HL-60 (cell line): ENCODE measurements at regions not wholly inside any gene's neighbourhood (a gene's known extent, or its start where the extent isn't known, plus 50 kb on each side); places are given as distances from the start of the nearest gene placed in this dataset.

Source experiments
- DNase-seq, 2 experiments: peaks; one replicate each; pipeline ENCODE4 v3.0.0-alpha.2; 2010 to 2020; ENCODE audit warnings: low read depth in 1 of 2, low spot score in 1 of 2
- H3K27ac ChIP-seq: fragments of 250-450 bp; sonication (Bioruptor Pico); replicated peaks from 2 replicates; pipeline ENCODE4 v1.5.1; 2020; ENCODE audit warnings: mild to moderate bottlenecking, moderate library complexity
- H3K27me3 ChIP-seq: fragments of 250-450 bp; sonication (Bioruptor Pico); 2 replicates; pipeline ENCODE4 v1.5.1; 2021; ENCODE audit warnings: mild to moderate bottlenecking, moderate library complexity; ENCODE audit not compliant: insufficient read depth, poor library complexity, severe bottlenecking
- H3K4me3 ChIP-seq: replicated peaks from 2 replicates; pipeline ENCODE4 v1.5.1; 2011; ENCODE audit warnings: mild to moderate bottlenecking, control low read depth, low read length; ENCODE audit not compliant: insufficient read depth
- CTCF ChIP-seq: IDR thresholded peaks from one replicate; pipeline ENCODE4 v1.5.1; 2011; ENCODE audit warnings: low read length, control low read depth, inconsistent platforms; ENCODE audit not compliant: insufficient read depth
- GABPA ChIP-seq: IDR thresholded peaks from 2 replicates; pipeline ENCODE4 v1.6.1; 2012; ENCODE audit warnings: low read depth
- POLR2AphosphoS5 ChIP-seq: IDR thresholded peaks from 2 replicates; pipeline ENCODE4 v1.6.1; 2012; ENCODE audit warnings: low read depth
- REST ChIP-seq: IDR thresholded peaks from 2 replicates; pipeline ENCODE4 v1.6.1; 2012; ENCODE audit warnings: low read depth; ENCODE audit not compliant: insufficient replicate concordance
- SPI1 ChIP-seq: IDR thresholded peaks from 2 replicates; pipeline ENCODE4 v1.6.1; 2012; ENCODE audit warnings: low read depth, mild to moderate bottlenecking, borderline replicate concordance

- no peak for DNase-seq
- TF ChIP-seq CTCF (no peak), SPI1 (no peak), GABPA (no peak), POLR2AphosphoS5 (no peak), REST (no peak)
- H3K27ac ChIP-seq, result no peak overlapping the region
- no peak overlapping the region for H3K4me3 ChIP-seq
- peaks cover 2% of the 10 kb centered on the region for H3K27me3 ChIP-seq
Measured at GRCh38 chr12:19954163-19954562, 414.2 kb upstream of the PDE3A start.

- no peak overlapping the region for H3K4me3 ChIP-seq
- H3K27me3 ChIP-seq, result no peaks in the 10 kb centered on the region
- no peak for TF ChIP-seq POLR2AphosphoS5
- no peak for TF ChIP-seq GABPA
- TF ChIP-seq CTCF, result no peak
- no peak for TF ChIP-seq SPI1
- TF ChIP-seq REST, result no peak
- no peak for DNase-seq
- H3K27ac ChIP-seq, result no peak overlapping the region
Measured at GRCh38 chr12:19957308-19958125, 410.8 kb upstream of the PDE3A start.

DNA sequence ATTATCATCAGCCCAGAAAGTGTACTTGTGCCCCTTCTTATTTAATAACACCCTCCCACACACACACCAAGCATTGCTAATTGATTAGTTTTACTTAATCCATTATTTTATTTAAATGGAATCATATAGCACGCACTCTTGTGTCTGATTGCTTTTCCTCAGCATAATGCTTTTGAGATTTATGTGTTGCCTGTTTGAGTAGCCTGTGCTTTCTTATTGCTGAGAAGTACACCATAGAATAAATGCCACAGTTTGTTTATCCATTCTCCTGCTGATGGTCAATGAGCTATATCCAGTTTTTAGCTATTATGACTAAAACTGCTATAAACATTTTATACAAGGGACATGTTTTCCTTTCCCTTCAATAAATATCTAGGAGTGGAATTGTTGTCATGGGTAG is 409.9 kb upstream of the PDE3A start:
- no peak for DNase-seq
- H3K4me3 ChIP-seq, result no peak overlapping the region
- no peak for TF ChIP-seq SPI1
- no peak for TF ChIP-seq POLR2AphosphoS5
- TF ChIP-seq REST, result no peak
- no peak for TF ChIP-seq GABPA
- TF ChIP-seq CTCF, result no peak
- no peak overlapping the region for H3K27ac ChIP-seq
- no peaks in the 10 kb centered on the region for H3K27me3 ChIP-seq
